ENCODE measurements at regions not wholly inside any gene's neighbourhood (a gene's known extent, or its start where the extent isn't known, plus 50 kb on each side); places are given as distances from the start of the nearest gene placed in this dataset.

DNA sequence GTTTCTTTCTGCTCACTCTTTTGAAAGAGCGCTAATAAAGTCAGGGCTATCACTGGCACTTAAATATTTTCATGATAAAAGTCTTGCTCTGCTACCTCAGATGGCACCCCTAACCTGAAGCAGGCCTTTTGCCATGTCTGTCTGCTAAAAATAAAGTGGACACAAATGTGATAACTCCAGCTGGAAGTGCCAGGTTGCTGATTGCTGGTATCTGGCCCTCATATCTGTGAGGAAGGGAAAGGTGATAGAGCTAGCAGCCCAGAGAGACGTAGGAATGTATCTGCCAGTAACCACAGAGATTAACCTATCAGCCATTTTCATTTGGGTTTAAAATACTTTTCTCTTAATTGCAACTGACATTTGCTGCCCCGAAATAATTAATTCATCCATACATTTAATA is 127.9 kb downstream of the GRIN2B start:
- in situ Hi-C loops (cut with MboI; ENCODE audit: low sequenced_read_pairs), result no loop called here
- BruUV-seq (replicated peaks), result no TSS peak

More for the DNA sequence above, 127.9 kb downstream of the GRIN2B start:
- Histone ChIP-seq H3K4me3 (ENCODE audit: insufficient read depth, low read depth, low read length) (no peak overlapping the region), H3K18ac (ENCODE audit: low read depth, low read length) (no peak overlapping the region), H2BK5ac (ENCODE audit: low read depth, low read length, poor library complexity, severe bottlenecking) (no peak overlapping the region), H4K20me1 (ENCODE audit: insufficient read depth, low read length) (no peaks in the 10 kb centered on the region), H3K9me3 (ENCODE audit: control insufficient read depth, insufficient read depth, low read length) (peaks cover 3% of the 10 kb centered on the region; the same call in 1 of the 2 replicates), H3K27ac (ENCODE audit: insufficient read depth, low read length) (no peak overlapping the region), H3K9ac (ENCODE audit: low read depth, low read length) (no peak overlapping the region), H4K8ac (ENCODE audit: low read depth in 2 of 2, low read length in 2 of 2) (no peak overlapping the region), H4K91ac (ENCODE audit: insufficient read depth, low read depth, low read length) (no peak overlapping the region), H3K79me1 (ENCODE audit: low read depth in 1 of 2, low read length in 2 of 2) (no peaks in the 10 kb centered on the region), H3K36me3 (ENCODE audit: control insufficient read depth, insufficient read depth, low read length) (no peaks in the 10 kb centered on the region), H4K5ac (ENCODE audit: low read depth, low read length) (no peak overlapping the region), H3K14ac (replicated peaks; ENCODE audit: low read depth, low read length) (no peak overlapping the region), H2AK5ac (ENCODE audit: low read depth, low read length) (no peak overlapping the region), H3K9me1 (ENCODE audit: insufficient read depth, low read length) (no peaks in the 10 kb centered on the region), H3K4me2 (ENCODE audit: low read depth, low read length) (no peak overlapping the region), H3K4me1 (ENCODE audit: control insufficient read depth, insufficient read depth, low read length) (no peaks in the 10 kb centered on the region), H2AFZ (replicated peaks; ENCODE audit: low read length, poor library complexity) (no peak overlapping the region), H2AK9ac (replicated peaks; ENCODE audit: low read depth, low read length, poor library complexity) (no peak overlapping the region), H3K4ac (ENCODE audit: low read depth, low read length) (no peak overlapping the region), H2BK15ac (ENCODE audit: low read depth, low read length) (no peak overlapping the region), H3K23ac (ENCODE audit: low read depth, low read length) (no peak overlapping the region), H2BK120ac (ENCODE audit: low read depth, low read length) (no peak overlapping the region), H3K27me3 (ENCODE audit: control insufficient read depth, insufficient read depth, low read length) (no peaks in the 10 kb centered on the region), H2BK20ac (ENCODE audit: low read depth, low read length) (no peak overlapping the region), H3K56ac (ENCODE audit: extremely low read depth, insufficient read depth, low read length) (no peak overlapping the region)
- dilution Hi-C loops (cut with HindIII; ENCODE audit: low sequenced_read_pairs, unreplicated experiment), result no loop called here
- POLR2A ChIA-PET (ENCODE audit: unreplicated experiment), result no interaction called here
- TF ChIP-seq MXI1 (IDR thresholded peaks at IDR 0.05; ENCODE audit: borderline replicate concordance, low read depth, low read length) (no peak), SMC3 (IDR thresholded peaks at IDR 0.05; ENCODE audit: low read depth, low read length) (no peak), FOS (IDR thresholded peaks at IDR 0.05; ENCODE audit: low read depth, low read length) (no peak), MAZ (IDR thresholded peaks at IDR 0.05; ENCODE audit: borderline replicate concordance, low read depth, low read length) (no peak), ELK1 (IDR thresholded peaks at IDR 0.05; ENCODE audit: borderline replicate concordance, low read depth, low read length) (no peak), RAD21 (IDR thresholded peaks at IDR 0.05; ENCODE audit: low read length) (no peak), CEBPB (IDR thresholded peaks at IDR 0.05; ENCODE audit: low read depth, low read length) (no peak), USF2 (IDR thresholded peaks at IDR 0.05; ENCODE audit: low read depth, low read length) (no peak), MAFK (IDR thresholded peaks at IDR 0.05; ENCODE audit: low read depth, low read length) (no peak), RFX5 (IDR thresholded peaks at IDR 0.05; ENCODE audit: low read depth, low read length) (no peak), CTCF (conservative IDR thresholded peaks at IDR 0.05; ENCODE audit: low read depth, low read length) (no peak), RCOR1 (IDR thresholded peaks at IDR 0.05; ENCODE audit: insufficient replicate concordance, low read length) (no peak), BHLHE40 (IDR thresholded peaks at IDR 0.05; ENCODE audit: low read depth, low read length) (no peak), CHD1 (IDR thresholded peaks at IDR 0.05; ENCODE audit: low read depth, low read length) (no peak), NFE2L2 (IDR thresholded peaks at IDR 0.05; ENCODE audit: low read depth, low read length) (no peak)
- CTCF ChIA-PET, result interaction anchor here (2.0 kb wide), 1 partner anchor 11 kb away, joined by 5 read pairs; no protein-coding TSS in a partner anchor
- ATAC-seq (ENCODE audit: low read depth) (no peak), DNase-seq (no peak)
- WGBS, 2 experiments (ENCODE audit: extremely low coverage in 2 of 2, insufficient read length in 1 of 2), result no CpG with 5 or more reads among the region's 3 CpGs
- intact Hi-C loops (cut with micrococcal nuclease), result no loop called here

Data from IMR-90 (cell line).